GM12865 (cell line): ENCODE measurements at regions not wholly inside any gene's neighbourhood (a gene's known extent, or its start where the extent isn't known, plus 50 kb on each side); places are given as distances from the start of the nearest gene placed in this dataset.

Experiments
- DNase-seq: peaks from one replicate; pipeline ENCODE4 v3.0.0; 2010; ENCODE audit warnings: low read depth
- H3K4me3 ChIP-seq: 2 replicates; pipeline ENCODE4 v1.5.1; 2011; ENCODE audit warnings: mild to moderate bottlenecking, low read depth, low read length, control low read depth
- TF ChIP-seq, protein P1 (sequence below): IDR thresholded peaks from 2 replicates; pipeline ENCODE4 v1.5.1; 2011; ENCODE audit warnings: low read length, control low read depth, low read depth, inconsistent platforms; ENCODE audit not compliant: insufficient read depth; ENCODE audit errors: missing control alignments

GRCh38 chr5:29247346-29248028 is 1946.0 kb upstream of the CDH6 start:
- TF ChIP-seq, protein P1, sequence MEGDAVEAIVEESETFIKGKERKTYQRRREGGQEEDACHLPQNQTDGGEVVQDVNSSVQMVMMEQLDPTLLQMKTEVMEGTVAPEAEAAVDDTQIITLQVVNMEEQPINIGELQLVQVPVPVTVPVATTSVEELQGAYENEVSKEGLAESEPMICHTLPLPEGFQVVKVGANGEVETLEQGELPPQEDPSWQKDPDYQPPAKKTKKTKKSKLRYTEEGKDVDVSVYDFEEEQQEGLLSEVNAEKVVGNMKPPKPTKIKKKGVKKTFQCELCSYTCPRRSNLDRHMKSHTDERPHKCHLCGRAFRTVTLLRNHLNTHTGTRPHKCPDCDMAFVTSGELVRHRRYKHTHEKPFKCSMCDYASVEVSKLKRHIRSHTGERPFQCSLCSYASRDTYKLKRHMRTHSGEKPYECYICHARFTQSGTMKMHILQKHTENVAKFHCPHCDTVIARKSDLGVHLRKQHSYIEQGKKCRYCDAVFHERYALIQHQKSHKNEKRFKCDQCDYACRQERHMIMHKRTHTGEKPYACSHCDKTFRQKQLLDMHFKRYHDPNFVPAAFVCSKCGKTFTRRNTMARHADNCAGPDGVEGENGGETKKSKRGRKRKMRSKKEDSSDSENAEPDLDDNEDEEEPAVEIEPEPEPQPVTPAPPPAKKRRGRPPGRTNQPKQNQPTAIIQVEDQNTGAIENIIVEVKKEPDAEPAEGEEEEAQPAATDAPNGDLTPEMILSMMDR: no peak
- no peak for DNase-seq

GRCh38 chr5:29240379-29240778 is 1953.1 kb upstream of the CDH6 start:
- TF ChIP-seq, protein P1: no peak
- DNase-seq: no peak
- no peak overlapping the region for H3K4me3 ChIP-seq

More at GRCh38 chr5:29247346-29248028, 1946.0 kb upstream of the CDH6 start:
- H3K4me3 ChIP-seq: no peak overlapping the region

DNA sequence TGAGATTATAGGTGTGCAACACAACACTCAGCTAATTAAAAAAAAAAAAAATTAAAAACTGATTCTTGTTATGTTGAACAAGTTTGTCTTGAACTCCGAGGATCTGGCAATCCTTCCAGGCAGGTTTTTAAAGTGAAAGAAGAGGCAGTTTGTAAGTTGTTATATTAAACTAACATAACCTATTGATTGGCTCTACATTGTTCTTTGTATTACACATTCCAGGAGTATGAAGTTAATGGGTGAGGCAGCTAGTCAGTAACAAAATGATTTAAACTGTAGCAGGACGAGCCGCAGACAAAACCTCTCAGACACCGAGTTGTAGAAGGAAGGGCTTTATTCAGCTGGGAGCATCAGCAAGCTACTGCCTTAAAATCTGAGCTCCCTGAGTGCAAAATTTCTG is 1953.9 kb upstream of the CDH6 start:
- H3K4me3 ChIP-seq: no peak overlapping the region
- TF ChIP-seq, protein P1: no peak

GRCh38 chr5:29238115-29238514 is 1955.4 kb upstream of the CDH6 start:
- no peak overlapping the region for H3K4me3 ChIP-seq
- no peak for DNase-seq
- TF ChIP-seq, protein P1: no peak

More for the DNA sequence above, 1953.9 kb upstream of the CDH6 start:
- DNase-seq: no peak

DNA sequence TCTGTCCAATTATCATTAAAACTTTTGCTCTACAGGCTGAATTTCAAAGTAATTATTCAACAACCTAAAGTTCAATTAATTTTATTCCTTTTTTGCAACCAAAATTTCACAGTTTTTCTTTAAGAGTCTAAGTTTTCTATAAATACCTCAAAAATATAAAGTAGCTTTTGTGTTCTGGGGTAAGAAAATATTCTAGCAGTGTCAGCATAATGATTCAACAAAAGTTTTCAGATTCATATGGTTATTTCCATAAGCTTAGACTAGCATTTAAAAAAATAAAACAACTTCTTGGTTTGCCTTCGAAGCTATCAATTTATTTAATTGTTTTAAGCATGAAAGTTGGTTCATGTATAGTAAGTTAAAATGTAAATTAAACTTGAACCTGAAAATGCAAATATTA is 1962.3 kb upstream of the CDH6 start:
- DNase-seq: no peak
- H3K4me3 ChIP-seq: no peak overlapping the region
- TF ChIP-seq, protein P1: no peak

- TF ChIP-seq, protein P1: no peak
- no peak for DNase-seq
- no peak overlapping the region for H3K4me3 ChIP-seq
Measured at GRCh38 chr5:29230591-29230990, 1962.9 kb upstream of the CDH6 start.

- DNase-seq: no peak
- no peak overlapping the region for H3K4me3 ChIP-seq
- TF ChIP-seq, protein P1: no peak
Measured at GRCh38 chr5:29229461-29229860, 1964.0 kb upstream of the CDH6 start.
